CD4-positive, alpha-beta T cell treated with Interleukin-12 subunit alpha and Interleukin-12 subunit beta, for 1 hour (primary cell): ENCODE measurements at regions not wholly inside any gene's neighbourhood (a gene's known extent, or its start where the extent isn't known, plus 50 kb on each side); places are given as distances from the start of the nearest gene placed in this dataset.
"Not testable (repeated sequence)": the region's sequence is repeated elsewhere in the genome, so short reads cannot be mapped to it uniquely, and the experiment has no call there.

Experiments used
- DNase-seq: peaks from one replicate; pipeline ENCODE4 v3.0.0-alpha.2; 2020

DNA sequence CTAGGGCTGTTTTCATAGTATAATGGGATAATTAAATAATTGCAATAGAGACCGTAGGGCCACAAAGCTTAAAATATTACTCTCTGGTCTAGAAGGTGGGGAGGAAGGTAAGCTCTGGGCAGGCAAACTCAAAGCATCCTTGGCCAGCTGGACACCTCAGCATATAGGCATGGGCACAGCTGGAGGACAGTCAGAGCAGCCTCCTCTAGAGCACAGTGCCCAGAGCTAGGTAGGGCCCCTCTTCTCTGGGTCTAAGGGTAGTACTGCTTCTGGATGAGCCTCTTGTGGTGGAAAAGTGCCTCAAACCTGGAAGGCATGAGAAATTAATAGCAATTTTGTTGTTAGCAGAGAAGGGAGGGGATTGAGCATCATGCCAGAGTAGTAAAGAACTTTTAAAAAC is 116.9 kb upstream of the FOXN2 start:
- no peak for DNase-seq

DNA sequence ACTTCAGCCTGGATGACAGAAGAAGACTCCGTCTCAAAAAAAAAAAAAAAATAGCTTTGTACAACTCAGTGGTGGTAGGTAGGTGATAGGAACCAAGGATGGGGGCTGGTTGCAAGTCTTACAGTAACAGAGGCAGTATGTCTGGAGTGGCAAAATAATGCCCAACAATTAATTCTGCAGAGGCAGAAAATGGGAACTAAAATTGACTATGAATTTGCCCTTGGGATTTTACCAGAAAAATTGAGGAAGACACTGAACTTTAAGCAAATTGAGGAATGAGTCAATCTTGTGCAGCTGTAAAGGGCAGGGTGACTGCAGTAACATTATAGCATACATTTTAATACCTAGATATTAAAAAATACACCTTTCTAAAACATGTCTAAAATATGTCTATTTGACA is 116.1 kb upstream of the FOXN2 start:
- DNase-seq, result no peak

DNA sequence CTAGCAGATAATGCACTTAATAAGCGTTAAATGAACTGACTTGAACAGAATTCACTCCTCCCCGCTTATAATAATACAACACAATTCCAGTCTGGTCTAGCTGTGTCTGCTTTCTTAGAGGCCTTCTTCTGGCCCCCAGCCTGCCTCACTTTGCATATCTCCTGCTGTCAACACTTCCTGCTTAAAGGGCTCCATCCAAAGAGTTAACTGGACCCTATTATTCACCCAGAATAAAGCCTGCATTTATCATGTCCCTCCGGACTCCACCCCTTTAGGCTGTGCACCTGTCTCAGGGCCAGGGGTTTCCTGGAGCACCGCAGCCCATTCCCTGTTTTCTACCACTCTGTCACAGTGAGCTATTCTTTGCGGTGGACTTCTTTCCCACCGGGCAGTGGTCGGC is 115.4 kb upstream of the FOXN2 start:
- DNase-seq, result no peak

DNA sequence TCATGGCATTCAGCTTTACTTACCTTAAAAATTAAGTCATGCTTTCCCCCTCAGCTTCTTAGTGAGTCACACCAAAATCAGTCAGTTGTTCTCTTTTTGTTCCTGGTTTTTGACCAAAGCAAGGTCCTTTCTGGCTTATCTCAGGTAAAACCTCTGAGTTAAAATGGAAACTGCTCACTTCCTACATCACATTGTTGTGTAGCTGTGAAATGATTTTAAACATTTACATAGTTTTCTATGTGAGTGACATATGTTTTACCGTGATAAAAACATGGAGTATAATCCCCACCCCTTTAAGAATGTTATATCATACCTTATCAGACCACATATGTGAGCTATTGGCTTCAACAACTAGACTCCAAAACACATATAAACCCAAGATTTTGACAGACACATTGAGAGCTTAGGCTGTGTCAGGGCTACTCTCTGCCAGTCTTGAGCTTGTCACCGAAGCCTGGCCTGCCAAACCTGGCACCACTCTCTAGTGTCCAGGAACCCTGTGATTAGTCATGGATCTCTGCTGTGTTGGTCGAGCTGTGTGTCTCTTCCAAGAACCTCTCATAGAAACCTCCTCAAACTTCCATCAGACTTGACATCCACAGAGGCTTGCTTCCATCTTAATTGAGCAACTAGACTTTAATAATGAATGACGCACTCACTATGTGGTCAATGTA is 113.7 kb upstream of the FOXN2 start:
- no peak for DNase-seq

DNA sequence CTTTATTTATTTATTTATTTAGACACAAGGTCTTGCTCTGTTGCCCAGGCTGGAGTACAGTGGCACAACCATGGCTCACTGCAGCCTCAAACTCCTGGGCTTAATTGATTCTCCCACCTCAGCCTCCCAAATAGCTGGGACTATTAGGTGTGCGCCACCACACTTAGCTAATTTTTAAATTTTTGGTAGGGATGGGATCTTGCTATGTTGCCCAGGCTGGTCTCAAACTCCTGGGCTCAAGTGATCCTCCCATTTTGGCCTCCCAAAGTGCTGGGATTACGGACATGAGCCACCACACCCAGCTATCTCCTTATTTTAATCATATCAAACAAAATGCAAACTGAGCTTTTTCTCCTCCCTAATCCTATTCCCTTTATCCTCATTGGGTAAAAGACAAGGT is 113.0 kb upstream of the FOXN2 start:
- not testable (repeated sequence) for DNase-seq

DNA sequence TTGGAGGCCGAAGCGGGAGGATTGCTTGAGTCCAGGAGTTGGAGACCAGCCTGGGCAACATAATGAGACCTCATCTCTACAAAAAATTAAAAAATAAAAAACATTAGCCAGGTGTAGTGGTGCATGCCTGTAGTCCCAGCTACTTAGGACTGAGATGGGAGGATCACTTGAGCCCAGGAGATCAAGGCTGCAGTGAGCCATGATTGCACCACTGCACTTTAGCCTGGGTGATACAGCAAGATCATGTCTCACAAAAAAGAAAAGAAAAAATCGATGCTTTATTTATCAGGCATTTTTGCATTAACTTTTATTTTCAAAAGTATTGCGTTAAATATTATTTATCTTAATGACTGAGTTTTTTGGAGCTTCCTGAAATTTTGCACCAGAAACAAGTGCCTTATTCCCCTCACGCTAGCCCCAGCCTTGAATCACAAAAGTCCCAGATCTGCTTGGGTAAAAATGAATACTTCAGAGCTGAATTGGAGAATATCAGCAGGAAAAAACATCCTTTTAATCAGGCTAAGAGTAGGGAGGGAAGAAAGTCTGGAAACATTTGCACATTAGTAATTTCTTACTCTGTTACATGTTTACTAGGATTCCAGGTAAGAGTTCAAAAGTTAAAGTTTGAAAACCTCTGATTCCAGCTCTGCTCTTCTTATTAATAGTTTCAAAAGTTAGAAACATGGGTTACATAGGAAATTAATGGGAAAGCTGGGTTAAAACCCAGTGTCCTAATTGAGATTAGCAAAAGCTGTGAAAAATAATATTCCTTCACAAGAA is 111.4 kb upstream of the FOXN2 start:
- no peak for DNase-seq

DNA sequence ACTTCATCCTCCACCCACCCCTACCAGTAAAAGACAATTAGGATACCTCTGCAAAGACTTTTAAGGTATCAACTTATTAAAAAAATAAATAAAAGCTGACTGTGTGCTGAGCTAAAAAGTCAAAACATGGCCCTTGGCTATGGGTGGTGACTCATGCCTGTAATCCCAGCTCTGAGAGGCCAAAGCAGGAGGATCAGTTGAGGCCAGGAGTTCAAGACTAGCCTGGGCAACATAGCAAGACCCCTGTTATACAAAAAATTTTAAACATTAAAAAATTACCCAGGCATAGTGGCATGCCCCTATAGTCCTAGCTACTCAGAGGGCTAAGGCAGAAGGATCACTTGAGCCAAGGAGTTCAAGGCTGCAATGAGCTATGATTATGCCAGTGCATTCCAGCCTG is 110.8 kb upstream of the FOXN2 start:
- no peak for DNase-seq

DNA sequence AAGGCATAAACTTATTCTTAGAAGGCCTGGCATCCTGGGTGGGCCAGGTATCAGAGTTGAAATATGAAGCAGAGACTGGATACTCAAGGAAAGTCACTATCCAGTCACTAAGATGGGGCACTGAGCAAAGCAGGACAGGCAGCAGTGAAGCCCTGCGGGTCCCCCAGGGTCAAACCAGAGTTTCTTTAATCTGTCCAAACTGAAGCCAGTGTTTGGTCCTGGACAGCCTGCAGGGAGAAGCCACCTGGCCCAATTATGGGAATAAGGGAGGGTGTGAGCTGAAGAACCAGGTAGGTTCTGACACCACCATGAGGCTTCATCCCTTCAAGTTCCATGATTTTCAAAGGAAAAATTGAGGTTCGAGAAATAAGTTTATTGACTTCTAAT is 109.7 kb upstream of the FOXN2 start:
- no peak for DNase-seq

DNA sequence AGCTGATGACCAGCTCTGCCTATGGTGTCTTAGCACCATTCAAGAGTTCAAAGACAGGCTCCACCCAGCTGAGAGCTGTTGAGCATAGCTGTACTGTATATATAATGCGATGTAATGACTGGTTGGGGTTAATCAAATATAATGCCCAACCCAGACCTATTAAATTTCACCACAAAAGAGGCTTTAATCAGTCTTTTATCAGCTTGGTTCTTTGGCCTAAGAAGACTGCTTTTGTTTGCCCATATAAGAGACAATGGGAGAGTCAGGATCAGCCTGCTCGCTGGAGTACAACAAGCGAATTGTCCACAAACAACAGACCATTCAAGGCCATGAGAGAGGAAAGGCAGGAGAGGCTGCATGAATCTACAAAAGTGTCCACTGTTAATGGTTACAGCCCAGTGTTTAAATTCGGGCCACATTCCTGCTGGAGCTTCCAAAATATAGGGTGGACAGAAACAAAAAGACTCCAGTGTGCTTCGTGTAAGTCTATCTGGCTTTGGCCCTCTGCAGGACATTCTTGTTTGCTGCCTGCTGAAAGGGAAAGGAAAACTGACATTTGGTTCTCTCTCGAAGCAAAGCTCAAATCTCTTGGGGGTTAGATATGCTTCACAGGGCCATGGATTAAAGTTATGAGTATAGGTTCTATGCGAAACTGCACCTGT is 109.2 kb upstream of the FOXN2 start:
- DNase-seq, result no peak

DNA sequence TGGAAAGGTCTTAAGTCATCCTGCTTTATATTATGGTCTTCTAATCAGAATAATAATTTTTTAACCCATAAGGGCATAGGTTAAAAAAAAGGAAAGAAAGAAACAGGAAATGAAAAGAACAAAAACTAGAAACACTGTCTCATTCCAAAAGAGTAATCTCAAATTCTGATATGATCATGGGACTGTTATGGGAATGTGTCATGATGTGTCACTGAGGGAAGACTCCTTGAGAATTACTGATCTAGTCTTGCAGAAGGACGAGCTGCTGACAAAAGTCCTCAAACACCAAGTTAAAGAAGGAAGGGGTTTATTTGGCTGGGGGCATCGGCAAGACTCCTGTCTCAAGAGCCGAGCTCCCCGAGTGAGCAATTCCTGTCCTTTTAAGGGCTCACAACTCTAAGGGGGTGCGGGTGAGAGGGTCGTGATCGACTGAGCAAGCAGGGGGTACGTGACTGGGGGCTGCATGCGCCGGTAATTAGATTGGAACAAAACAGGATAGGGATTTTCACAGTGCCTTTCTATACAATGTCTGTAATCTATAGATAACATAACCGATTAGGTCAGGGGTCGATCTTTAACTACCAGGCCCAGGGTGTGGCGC is 108.3 kb upstream of the FOXN2 start:
- DNase-seq, result not testable (repeated sequence)

DNA sequence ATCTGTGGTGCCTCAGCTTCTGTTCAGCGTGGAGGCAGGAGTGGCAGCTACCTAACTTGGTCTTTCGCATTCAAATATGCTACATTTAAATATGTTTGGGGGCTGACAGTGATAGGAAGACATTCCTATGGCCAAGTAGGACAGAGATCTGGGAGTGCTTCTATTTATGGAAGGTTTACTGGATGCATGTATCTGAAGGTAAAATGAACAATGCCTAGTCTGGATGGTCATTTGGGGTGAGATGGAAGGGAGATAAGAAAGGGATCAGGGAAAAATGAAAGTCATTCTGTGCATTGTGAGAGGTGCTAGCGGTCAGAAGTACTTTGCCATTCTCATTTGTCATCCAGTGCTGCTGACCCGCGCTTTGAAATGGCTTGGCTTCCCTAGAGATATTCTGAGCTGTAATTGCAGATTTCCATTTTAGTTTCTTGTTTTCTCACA is 107.3 kb upstream of the FOXN2 start:
- DNase-seq, result no peak

DNA sequence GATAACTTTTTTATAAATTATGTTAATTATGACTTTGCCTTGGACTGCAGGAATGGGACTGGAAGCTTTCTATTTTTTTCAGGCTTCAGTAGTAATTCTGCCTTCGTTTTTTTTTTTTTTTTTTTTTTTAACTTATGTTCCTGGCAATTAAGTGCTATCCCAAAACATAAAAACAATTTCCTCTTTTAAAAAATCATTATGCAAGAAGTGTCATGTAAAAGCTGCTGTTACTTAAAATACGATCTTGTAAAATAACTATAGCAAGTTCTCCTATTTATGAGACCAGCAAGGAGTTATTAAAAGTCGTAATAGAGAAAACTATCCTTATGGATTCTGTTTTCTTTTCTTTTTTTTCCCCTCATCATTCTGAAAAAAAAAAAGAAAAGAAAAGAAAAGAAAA is 106.6 kb upstream of the FOXN2 start:
- no peak for DNase-seq

DNA sequence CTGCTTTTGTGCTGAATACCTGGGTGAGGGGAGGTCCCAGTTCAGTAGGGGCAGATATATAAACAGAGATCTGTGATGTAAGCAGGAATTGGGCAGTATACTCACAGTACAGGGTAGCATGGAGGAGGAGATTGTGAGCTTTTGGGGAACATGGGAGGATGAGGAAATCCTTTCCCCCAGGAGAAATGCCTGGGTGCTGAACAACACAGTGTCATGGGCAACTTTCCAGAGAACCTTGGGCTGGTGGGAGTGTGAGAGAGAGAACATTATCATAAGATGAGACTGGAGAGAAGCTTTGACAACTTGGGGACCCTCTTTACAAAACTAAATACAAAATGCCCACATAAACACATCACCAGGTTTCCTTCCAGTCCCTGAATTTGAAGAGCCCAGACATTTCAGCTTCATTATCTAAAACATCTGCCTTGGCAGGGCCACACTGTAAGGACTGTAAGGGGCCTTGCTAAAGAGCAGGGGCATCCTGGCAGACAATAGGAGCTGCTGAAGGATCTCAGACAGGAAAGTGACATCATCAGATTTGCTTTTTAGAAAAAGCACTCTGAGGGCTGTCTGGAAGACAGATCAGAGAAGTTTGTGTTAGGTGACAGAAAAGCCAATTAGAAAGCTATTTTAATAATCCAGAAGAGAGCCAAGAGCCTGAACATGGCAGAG is 105.1 kb upstream of the FOXN2 start:
- no peak for DNase-seq

DNA sequence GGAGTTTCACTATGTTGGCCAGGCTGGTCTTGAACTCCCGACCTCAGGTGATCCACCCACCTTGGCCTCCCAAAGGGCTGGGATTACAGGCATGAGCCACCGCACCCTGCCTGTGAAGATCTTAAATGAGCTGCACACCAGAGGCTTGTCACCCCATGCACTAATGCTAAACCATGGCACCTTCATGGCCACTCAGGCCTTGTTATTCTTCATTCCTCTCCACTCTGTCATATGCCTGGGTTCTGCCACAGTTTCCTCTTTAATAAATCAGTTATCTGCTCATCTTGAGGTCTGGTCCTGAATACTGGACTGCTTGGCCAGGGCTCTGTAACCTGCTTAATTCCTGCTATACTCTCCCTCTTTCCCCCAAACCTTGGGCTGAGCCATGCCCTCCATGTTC is 104.3 kb upstream of the FOXN2 start:
- DNase-seq, result no peak

DNA sequence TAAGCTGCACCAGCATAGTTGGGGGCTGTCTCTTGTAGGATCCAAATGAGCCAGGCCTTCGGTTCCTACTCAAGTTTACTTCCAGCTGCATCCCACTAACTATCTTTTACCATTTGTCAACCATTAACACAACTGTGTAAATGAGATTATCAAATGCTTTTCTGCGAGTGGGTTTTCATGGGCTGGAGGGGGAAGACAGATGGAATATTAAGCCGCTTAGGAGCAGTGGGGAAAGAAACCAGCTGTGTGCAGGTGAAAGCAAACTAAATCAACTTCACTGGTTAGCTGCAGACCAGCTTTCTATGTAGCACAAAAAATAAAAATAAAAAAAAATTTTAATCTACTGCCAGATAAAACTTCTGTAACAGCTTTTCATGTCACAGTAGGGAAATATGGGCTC is 100.8 kb upstream of the FOXN2 start:
- no peak for DNase-seq

DNA sequence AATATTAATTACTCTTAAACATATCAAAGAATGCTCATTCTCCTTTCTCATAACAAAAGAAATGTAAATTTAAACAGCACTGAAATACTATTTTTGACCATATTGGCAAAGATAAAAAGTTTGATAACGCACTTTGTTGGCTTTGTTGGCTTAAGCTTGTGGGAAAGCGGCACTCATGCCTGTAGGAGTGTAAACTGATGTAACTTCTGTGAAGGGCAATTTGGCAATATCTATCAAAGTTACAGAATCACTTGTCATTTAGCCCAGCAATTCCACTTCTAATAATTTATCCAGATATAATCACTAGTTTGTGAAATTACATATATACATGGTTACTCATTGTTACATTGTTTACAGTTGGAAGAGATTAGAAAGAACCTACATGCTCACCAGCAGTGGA is 96.3 kb upstream of the FOXN2 start:
- DNase-seq, result no peak

DNA sequence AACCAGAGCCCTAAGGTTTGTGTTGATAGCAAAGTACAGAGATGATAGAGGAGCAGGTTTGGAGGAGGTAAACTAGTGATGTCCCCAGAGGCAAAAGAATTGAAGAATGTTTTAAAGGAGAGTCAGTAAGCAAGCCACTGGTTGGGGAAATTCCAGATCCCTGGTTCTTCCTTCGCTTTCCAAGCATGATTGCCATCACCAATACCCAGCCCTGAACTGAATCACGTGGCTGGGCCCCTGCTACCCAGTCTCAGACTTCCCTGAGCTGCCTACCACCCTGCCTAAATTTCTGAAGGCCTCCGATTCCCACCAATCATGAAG is 95.3 kb upstream of the FOXN2 start:
- no peak for DNase-seq

DNA sequence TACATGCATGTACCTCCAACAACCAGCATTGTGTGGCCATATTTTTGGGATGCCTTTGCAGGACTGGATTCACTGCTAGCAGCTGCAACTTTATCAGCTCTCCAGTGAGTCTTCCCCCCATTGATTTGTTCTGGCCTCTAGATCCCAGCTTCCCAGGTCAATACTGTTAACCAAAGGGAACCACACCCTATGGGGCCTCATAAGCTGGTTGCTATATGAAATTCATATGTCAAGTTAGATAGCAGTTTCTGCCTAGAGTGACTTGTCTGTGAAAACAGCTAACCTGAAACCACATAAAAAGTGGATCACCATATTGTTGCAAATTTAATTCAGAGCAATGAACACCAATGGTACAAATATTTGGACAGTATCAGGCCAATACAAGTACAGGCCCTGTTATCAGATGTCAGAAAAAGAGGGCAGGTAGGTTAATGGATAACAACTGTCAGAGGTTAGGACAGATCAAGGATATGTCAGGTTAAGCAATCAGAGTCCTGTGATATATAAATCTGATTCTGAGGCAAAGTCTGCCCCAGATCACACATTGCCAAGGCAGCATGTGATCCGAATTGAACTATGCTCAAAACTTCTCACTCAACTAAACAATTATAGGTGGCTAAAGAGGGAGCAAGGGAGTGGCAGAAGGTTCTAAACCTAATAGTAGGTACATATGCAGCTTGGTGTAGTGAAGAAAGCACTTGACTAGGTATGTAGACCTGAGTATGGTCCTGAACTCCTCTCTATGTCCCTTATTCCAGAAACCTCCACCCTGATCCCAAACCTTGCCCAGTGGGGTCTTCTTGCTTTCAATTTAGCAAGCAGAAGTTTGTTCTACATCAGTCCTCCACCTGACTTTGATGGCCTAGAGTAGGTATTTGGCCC is 94.7 kb upstream of the FOXN2 start:
- DNase-seq, result no peak

DNA sequence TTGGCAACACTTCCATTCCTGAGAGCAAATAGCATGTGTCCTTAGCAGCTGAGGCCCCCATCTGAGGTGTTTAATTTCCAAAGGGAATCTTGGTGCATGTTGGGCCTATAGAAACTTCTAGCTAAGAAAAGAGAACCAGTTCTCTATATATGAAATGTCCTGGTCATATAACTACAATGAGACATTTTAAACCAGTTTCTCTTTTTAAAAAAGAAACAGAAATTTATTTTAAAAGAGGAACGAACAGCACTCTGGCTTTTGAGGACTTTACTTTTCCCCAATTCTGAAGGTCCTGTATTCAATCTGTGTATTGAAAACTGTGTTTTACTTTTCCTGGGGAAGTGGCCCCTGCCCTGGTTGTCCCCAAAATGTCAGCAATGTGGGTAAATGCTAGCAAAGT is 94.0 kb upstream of the FOXN2 start:
- DNase-seq, result no peak

DNA sequence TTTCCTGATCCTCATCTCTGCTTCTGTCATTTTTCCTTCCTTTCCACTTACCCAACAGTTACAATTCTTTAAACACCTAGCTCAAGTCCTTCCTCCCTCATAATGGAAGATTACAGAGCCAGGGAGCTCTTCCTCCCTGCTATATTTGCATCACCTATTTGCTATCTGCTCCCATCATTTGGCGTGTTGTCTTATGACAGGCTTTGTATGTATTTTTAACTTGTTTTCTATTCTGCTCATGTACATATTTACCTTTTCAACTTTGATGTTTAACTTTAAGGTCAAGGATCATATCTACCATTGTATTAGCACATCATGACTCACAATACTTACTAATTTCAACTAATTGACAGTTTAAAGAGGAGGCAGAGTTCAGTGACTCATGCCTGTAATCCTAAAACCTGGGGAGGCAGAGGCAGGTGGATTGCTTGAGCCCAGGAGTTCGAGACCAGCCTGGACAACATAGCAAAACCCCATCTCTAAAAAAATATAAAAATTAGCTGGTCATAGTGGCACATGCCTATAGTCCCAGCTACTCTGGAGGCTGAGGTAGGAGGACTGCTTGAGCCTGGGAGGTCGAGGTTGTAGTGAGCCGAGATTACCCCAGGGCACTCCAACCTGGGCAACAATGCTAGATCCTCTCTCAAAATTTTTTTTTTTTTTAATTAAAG is 92.5 kb upstream of the FOXN2 start:
- DNase-seq, result no peak

DNA sequence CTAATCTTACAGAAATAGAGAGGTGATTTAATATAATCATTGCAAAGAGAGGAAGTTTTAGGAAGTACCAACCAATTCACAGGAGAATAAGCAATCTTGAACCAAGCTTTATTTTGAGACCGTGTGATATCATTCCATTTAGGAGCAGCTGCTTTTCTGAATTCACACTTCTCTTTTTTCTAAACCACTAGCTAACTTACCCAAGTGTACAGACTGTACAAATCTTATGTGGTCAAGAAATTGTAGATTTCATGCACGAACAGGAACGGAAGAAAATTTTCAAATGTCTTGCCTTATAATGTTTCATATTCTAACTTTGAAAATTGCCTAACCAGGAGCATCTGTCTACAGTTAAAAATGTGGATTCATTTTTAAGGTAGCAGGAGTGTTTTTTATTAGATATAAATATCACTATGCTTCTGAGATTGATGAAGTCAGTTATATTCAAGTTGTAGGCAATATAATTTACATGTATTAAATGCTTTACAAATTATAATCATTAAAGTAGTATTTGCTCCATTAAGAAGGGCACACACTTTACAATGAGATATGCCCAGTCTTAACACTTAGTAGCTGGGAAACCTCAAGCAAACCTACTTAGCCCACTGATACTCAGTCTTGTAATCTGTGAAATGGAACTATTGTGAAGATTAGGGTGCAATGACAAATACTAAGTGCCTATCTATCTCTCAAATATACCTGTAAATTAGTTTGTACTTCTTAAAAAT is 86.7 kb upstream of the FOXN2 start:
- DNase-seq, result no peak
